ENCODE measurements at regions not wholly inside any gene's neighbourhood (a gene's known extent, or its start where the extent isn't known, plus 50 kb on each side); places are given as distances from the start of the nearest gene placed in this dataset.
A peak's percentile ranks its signal among the peaks of the same experiment; 100 is the strongest.
"Not testable (repeated sequence)": the region's sequence is repeated elsewhere in the genome, so short reads cannot be mapped to it uniquely, and the experiment has no call there.

GRCh38 chr10:28445516-28445915 lies 87.4 kb upstream of the WAC start:
- no peaks in the 10 kb centered on the region for H3K4me1 ChIP-seq
- no peak for TF ChIP-seq CTCF (IDR thresholded peaks at IDR 0.05)
- intact Hi-C loops (cut with DNase I): no loop called here
- no peaks in the 10 kb centered on the region for H3K36me3 ChIP-seq
- WGBS, 2 donors: 67 to 74% methylated on average over 6 of the region's 6 CpGs
- DNase-seq (no peak), ATAC-seq (peak in 1 of 4 donors; percentile 30), FAIRE-seq (no peak)
- no peak overlapping the region for H3K4me3 ChIP-seq
- no peaks in the 10 kb centered on the region for H3K9me3 ChIP-seq
- no peak overlapping the region for H3K27ac ChIP-seq
- no peaks in the 10 kb centered on the region for H3K27me3 ChIP-seq

GRCh38 chr10:28449382-28449781 lies 83.5 kb upstream of the WAC start:
- no peak for ATAC-seq
- DNase-seq: no peak
- 64 to 92% methylated on average over 1 of the region's 1 CpG for WGBS, 2 donors
- H3K36me3 ChIP-seq: no peaks in the 10 kb centered on the region
- no peak overlapping the region for H3K27ac ChIP-seq
- H3K27me3 ChIP-seq: no peaks in the 10 kb centered on the region
- no peak for TF ChIP-seq CTCF (IDR thresholded peaks at IDR 0.05)
- H3K4me3 ChIP-seq: no peak overlapping the region
- intact Hi-C loops (cut with DNase I): no loop called here
- H3K4me1 ChIP-seq: no peaks in the 10 kb centered on the region
- H3K9me3 ChIP-seq: no peaks in the 10 kb centered on the region
- FAIRE-seq: no peak

GRCh38 chr10:28449926-28450325 lies 83.0 kb upstream of the WAC start:
- Histone ChIP-seq H3K36me3 (no peaks in the 10 kb centered on the region), H3K4me3 (no peak overlapping the region), H3K27me3 (no peaks in the 10 kb centered on the region), H3K9me3 (no peaks in the 10 kb centered on the region), H3K4me1 (no peaks in the 10 kb centered on the region), H3K27ac (no peak overlapping the region)
- DNase-seq (no peak), FAIRE-seq (no peak), ATAC-seq (no peak)
- no peak for TF ChIP-seq CTCF (IDR thresholded peaks at IDR 0.05)
- intact Hi-C loops (cut with DNase I): no loop called here
- WGBS, 2 donors: 36 to 58% methylated on average over 1 of the region's 1 CpG

GRCh38 chr10:28453926-28454325 lies 79.0 kb upstream of the WAC start:
- no peak overlapping the region for H3K4me3 ChIP-seq
- ATAC-seq (no peak), FAIRE-seq (no peak), DNase-seq (no peak)
- intact Hi-C loops (cut with DNase I): no loop called here
- TF ChIP-seq CTCF (IDR thresholded peaks at IDR 0.05): no peak
- H3K27me3 ChIP-seq: no peaks in the 10 kb centered on the region
- 71 to 76% methylated on average over 1 of the region's 1 CpG for WGBS, 2 donors
- H3K27ac ChIP-seq: no peak overlapping the region
- H3K36me3 ChIP-seq: no peaks in the 10 kb centered on the region
- H3K4me1 ChIP-seq: no peaks in the 10 kb centered on the region
- peaks cover 0 to 3% (median 0%) of the 10 kb centered on the region in 4 donors for H3K9me3 ChIP-seq

- no peak for TF ChIP-seq CTCF (IDR thresholded peaks at IDR 0.05)
- DNase-seq (no peak), ATAC-seq (no peak), FAIRE-seq (no peak)
- Histone ChIP-seq H3K27ac (no peak overlapping the region), H3K4me1 (no peaks in the 10 kb centered on the region), H3K27me3 (no peaks in the 10 kb centered on the region), H3K36me3 (no peaks in the 10 kb centered on the region), H3K9me3 (peaks cover 0 to 3% (median 0%) of the 10 kb centered on the region in 4 donors), H3K4me3 (no peak overlapping the region)
- 90 to 95% methylated on average over 2 of the region's 2 CpGs for WGBS, 2 donors
- intact Hi-C loops (cut with DNase I): no loop called here
Observed at GRCh38 chr10:28457110-28457509, 75.8 kb upstream of the WAC start.

GRCh38 chr10:28457873-28458272 lies 75.0 kb upstream of the WAC start:
- DNase-seq; H3K27me3 ChIP-seq; H3K9me3 ChIP-seq; FAIRE-seq; intact Hi-C loops (cut with DNase I); ATAC-seq; H3K4me1 ChIP-seq; H3K27ac ChIP-seq; H3K4me3 ChIP-seq; H3K36me3 ChIP-seq: not testable (repeated sequence)
- WGBS, 2 donors: 55 to 63% methylated on average over 4 of the region's 4 CpGs

All from pancreas (tissue), 10 donors.